ENCODE measurements at regions not wholly inside any gene's neighbourhood (a gene's known extent, or its start where the extent isn't known, plus 50 kb on each side); places are given as distances from the start of the nearest gene placed in this dataset.

DNA sequence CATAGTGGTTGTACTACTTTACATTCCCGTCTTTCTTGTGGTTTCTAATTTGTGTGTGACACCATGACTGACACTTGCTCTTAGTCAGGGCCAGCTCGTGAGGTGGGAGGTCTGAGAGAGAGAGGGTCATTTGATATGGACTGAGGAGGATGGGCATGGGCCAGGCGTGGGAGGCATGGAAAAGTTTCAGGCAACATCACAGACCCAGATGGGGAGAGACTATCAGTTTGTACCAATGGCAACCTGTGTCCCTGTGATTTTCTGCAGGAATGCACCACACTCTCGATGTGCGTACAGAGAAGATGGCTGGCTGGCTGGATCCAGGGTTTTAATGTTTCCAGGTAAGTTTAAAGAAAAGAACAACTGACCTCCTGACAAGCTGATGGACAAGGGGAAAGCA, 273.6 kb downstream of the CYRIA start:
- TF ChIP-seq YY1 (IDR thresholded peaks at IDR 0.05; ENCODE audit: insufficient read depth, insufficient read length) = no peak
- TF ChIP-seq ZNF274 (IDR thresholded peaks at IDR 0.05; ENCODE audit: low read depth, low read length) = no peak
- TF ChIP-seq SUZ12 (IDR thresholded peaks at IDR 0.05; ENCODE audit: extremely low read depth, insufficient read depth, insufficient read length) = no peak
